WTC11 (cell line): ENCODE measurements at regions not wholly inside any gene's neighbourhood (a gene's known extent, or its start where the extent isn't known, plus 50 kb on each side); places are given as distances from the start of the nearest gene placed in this dataset.

Source experiments
- ATAC-seq: fragments of 200-7000 bp; cut with Tn5 transposase; 2 replicates; pipeline ENCODE4 v1.10.0; 2021; ENCODE audit warnings: mild to moderate bottlenecking, moderate library complexity
- CTCF ChIA-PET: fragments of 300-600 bp; sonication (Branson Sonifier 250); formaldehyde crosslinking; loops from one replicate; lab custom pipeline; 2021; ENCODE audit warnings: antibody characterized with exemption; lab: Charles Lee
- POLR2A ChIA-PET: fragments of 350-600 bp; sonication (Branson Sonifier 250); formaldehyde crosslinking; loops from one replicate; lab custom pipeline; 2021; ENCODE audit warnings: antibody characterized with exemption; lab: Charles Lee
- DNase-seq: peaks from one replicate; pipeline ENCODE4 v3.0.0; 2021; ENCODE audit warnings: low spot score
- H3K27ac Mint-ChIP-seq: 2 replicates; pipeline ENCODE4 v1.8.0; 2021; ENCODE audit warnings: mixed read lengths
- H3K27me3 Mint-ChIP-seq: 2 replicates; pipeline ENCODE4 v1.8.0; 2021; ENCODE audit warnings: low read depth, mild to moderate bottlenecking, moderate library complexity, mixed read lengths
- H3K36me3 Mint-ChIP-seq: 2 replicates; pipeline ENCODE4 v1.8.0; 2021; ENCODE audit warnings: mixed read lengths
- H3K4me1 Mint-ChIP-seq: 2 replicates; pipeline ENCODE4 v1.8.0; 2022; ENCODE audit warnings: mixed read lengths
- H3K4me3 Mint-ChIP-seq: 2 replicates; pipeline ENCODE4 v1.8.0; 2021; ENCODE audit warnings: mild to moderate bottlenecking, moderate library complexity, mixed read lengths
- H3K9me3 Mint-ChIP-seq: 2 replicates; pipeline ENCODE4 v1.8.0; 2021; ENCODE audit warnings: mixed read lengths
- ATF1 ChIP-seq: sonication (generic); formaldehyde crosslinking; IDR thresholded peaks from 2 replicates; pipeline ENCODE4 v1.8.1; 2023; ENCODE audit warnings: mild to moderate bottlenecking, moderate library complexity, missing genetic modification reagents
- FOXP4 ChIP-seq: sonication (generic); formaldehyde crosslinking; IDR thresholded peaks from 2 replicates; pipeline ENCODE4 v1.8.0; 2022; ENCODE audit warnings: mild to moderate bottlenecking, missing genetic modification reagents
- MAX ChIP-seq: sonication (generic); formaldehyde crosslinking; IDR thresholded peaks from 2 replicates; pipeline ENCODE4 v1.8.0; 2022; ENCODE audit warnings: mild to moderate bottlenecking, missing genetic modification reagents
- NFYB ChIP-seq: sonication (generic); formaldehyde crosslinking; conservative IDR thresholded peaks from 2 replicates; pipeline ENCODE4 v1.8.0; 2022; ENCODE audit warnings: low read depth, missing genetic modification reagents
- NR2C2 ChIP-seq: sonication (generic); formaldehyde crosslinking; IDR thresholded peaks from 2 replicates; pipeline ENCODE4 v1.8.0; 2022; ENCODE audit warnings: mild to moderate bottlenecking, missing genetic modification reagents
- NR3C1 ChIP-seq: sonication (generic); formaldehyde crosslinking; conservative IDR thresholded peaks from 2 replicates; pipeline ENCODE4 v1.8.1; 2023; ENCODE audit warnings: low read depth, mild to moderate bottlenecking, missing genetic modification reagents
- ZBTB43 ChIP-seq: sonication (generic); formaldehyde crosslinking; IDR thresholded peaks from 2 replicates; pipeline ENCODE4 v1.8.1; 2023; ENCODE audit warnings: mild to moderate bottlenecking, missing genetic modification reagents
- ZNF138 ChIP-seq: sonication (generic); formaldehyde crosslinking; conservative IDR thresholded peaks from 2 replicates; pipeline ENCODE4 v1.8.1; 2022; ENCODE audit warnings: mild to moderate bottlenecking, moderate library complexity, missing genetic modification reagents
- ZNF416 ChIP-seq: fragments of 250-450 bp; sonication (Bioruptor Pico); IDR thresholded peaks from 2 replicates; pipeline ENCODE4 v1.9.0; 2021; ENCODE audit warnings: mild to moderate bottlenecking, inconsistent platforms
- ZNF425 ChIP-seq: fragments of 250-450 bp; sonication (Bioruptor Pico); conservative IDR thresholded peaks from 2 replicates; pipeline ENCODE4 v1.9.0; 2021; ENCODE audit warnings: mild to moderate bottlenecking
- TF ChIP-seq, protein P1 (sequence below): sonication (generic); formaldehyde crosslinking; IDR thresholded peaks from 2 replicates; pipeline ENCODE4 v1.8.1; 2023; ENCODE audit warnings: mild to moderate bottlenecking, missing genetic modification reagents
- TF ChIP-seq, protein P2 (sequence below): fragments of 250-450 bp; sonication (Bioruptor Pico); IDR thresholded peaks from 2 replicates; pipeline ENCODE4 v1.9.0; 2021; ENCODE audit warnings: mild to moderate bottlenecking
- TF ChIP-seq, protein P3 (sequence below): sonication (generic); formaldehyde crosslinking; IDR thresholded peaks from 2 replicates; pipeline ENCODE4 v1.8.0; 2022; ENCODE audit warnings: mild to moderate bottlenecking, missing genetic modification reagents
- TF ChIP-seq, protein P4 (sequence below): fragments of 250-450 bp; sonication (Bioruptor Pico); IDR thresholded peaks from 2 replicates; pipeline ENCODE4 v1.8.0; 2021; ENCODE audit warnings: mild to moderate bottlenecking

DNA sequence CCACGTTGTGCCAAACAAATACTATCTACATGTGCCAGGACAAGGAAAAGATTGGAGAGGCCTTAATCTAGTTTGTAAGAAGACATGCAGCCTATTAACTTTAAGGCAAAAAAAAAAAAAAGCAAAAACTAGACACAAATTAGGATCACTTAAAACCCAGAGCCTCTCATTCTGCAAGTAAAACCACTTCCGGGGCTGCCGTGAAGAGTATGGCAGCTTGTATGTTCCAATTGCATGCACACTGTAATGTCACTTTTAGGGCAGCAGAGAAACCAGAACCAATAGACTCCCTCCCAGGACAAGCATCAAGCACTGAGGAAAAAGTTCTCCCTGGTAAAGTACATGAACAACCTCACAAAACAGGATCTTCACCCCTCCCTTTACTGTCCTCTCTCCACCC is 70.6 kb downstream of the RSL24D1 start:
- ATAC-seq: no peak
- H3K27ac Mint-ChIP-seq: no peak overlapping the region
- POLR2A ChIA-PET: no interaction called here
- TF ChIP-seq, protein P1, sequence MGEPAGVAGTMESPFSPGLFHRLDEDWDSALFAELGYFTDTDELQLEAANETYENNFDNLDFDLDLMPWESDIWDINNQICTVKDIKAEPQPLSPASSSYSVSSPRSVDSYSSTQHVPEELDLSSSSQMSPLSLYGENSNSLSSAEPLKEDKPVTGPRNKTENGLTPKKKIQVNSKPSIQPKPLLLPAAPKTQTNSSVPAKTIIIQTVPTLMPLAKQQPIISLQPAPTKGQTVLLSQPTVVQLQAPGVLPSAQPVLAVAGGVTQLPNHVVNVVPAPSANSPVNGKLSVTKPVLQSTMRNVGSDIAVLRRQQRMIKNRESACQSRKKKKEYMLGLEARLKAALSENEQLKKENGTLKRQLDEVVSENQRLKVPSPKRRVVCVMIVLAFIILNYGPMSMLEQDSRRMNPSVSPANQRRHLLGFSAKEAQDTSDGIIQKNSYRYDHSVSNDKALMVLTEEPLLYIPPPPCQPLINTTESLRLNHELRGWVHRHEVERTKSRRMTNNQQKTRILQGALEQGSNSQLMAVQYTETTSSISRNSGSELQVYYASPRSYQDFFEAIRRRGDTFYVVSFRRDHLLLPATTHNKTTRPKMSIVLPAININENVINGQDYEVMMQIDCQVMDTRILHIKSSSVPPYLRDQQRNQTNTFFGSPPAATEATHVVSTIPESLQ: no peak
- TF ChIP-seq, protein P2, sequence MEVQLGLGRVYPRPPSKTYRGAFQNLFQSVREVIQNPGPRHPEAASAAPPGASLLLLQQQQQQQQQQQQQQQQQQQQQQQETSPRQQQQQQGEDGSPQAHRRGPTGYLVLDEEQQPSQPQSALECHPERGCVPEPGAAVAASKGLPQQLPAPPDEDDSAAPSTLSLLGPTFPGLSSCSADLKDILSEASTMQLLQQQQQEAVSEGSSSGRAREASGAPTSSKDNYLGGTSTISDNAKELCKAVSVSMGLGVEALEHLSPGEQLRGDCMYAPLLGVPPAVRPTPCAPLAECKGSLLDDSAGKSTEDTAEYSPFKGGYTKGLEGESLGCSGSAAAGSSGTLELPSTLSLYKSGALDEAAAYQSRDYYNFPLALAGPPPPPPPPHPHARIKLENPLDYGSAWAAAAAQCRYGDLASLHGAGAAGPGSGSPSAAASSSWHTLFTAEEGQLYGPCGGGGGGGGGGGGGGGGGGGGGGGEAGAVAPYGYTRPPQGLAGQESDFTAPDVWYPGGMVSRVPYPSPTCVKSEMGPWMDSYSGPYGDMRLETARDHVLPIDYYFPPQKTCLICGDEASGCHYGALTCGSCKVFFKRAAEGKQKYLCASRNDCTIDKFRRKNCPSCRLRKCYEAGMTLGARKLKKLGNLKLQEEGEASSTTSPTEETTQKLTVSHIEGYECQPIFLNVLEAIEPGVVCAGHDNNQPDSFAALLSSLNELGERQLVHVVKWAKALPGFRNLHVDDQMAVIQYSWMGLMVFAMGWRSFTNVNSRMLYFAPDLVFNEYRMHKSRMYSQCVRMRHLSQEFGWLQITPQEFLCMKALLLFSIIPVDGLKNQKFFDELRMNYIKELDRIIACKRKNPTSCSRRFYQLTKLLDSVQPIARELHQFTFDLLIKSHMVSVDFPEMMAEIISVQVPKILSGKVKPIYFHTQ (CRISPR knock-in tag): no peak
- no peak for TF ChIP-seq NR2C2 (CRISPR knock-in tag)
- TF ChIP-seq FOXP4 (CRISPR knock-in tag): no peak
- no peak for TF ChIP-seq ZBTB43 (CRISPR knock-in tag)
- no peak for TF ChIP-seq ZNF138 (CRISPR knock-in tag)
- TF ChIP-seq ATF1: no peak
- no peak for TF ChIP-seq NR3C1 (CRISPR knock-in tag)
- TF ChIP-seq, protein P3, sequence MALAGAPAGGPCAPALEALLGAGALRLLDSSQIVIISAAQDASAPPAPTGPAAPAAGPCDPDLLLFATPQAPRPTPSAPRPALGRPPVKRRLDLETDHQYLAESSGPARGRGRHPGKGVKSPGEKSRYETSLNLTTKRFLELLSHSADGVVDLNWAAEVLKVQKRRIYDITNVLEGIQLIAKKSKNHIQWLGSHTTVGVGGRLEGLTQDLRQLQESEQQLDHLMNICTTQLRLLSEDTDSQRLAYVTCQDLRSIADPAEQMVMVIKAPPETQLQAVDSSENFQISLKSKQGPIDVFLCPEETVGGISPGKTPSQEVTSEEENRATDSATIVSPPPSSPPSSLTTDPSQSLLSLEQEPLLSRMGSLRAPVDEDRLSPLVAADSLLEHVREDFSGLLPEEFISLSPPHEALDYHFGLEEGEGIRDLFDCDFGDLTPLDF: no peak
- TF ChIP-seq, protein P4, sequence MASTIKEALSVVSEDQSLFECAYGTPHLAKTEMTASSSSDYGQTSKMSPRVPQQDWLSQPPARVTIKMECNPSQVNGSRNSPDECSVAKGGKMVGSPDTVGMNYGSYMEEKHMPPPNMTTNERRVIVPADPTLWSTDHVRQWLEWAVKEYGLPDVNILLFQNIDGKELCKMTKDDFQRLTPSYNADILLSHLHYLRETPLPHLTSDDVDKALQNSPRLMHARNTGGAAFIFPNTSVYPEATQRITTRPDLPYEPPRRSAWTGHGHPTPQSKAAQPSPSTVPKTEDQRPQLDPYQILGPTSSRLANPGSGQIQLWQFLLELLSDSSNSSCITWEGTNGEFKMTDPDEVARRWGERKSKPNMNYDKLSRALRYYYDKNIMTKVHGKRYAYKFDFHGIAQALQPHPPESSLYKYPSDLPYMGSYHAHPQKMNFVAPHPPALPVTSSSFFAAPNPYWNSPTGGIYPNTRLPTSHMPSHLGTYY (CRISPR knock-in tag): no peak
- TF ChIP-seq MAX: no peak
- no peak for TF ChIP-seq ZNF425 (CRISPR knock-in tag)
- TF ChIP-seq ZNF416 (CRISPR knock-in tag): no peak
- no peak for TF ChIP-seq NFYB
- TF ChIP-seq, all 79 proteins: peak for 0
- H3K4me3 Mint-ChIP-seq: no peak overlapping the region
- H3K27me3 Mint-ChIP-seq: no peaks in the 10 kb centered on the region
- H3K36me3 Mint-ChIP-seq: no peaks in the 10 kb centered on the region
- H3K4me1 Mint-ChIP-seq: peaks cover 7% of the 10 kb centered on the region; the same call in 1 of the 2 replicates
- no peak for DNase-seq
- CTCF ChIA-PET: no interaction called here
- peaks cover 6% of the 10 kb centered on the region for H3K9me3 Mint-ChIP-seq
